ENCODE measurements at regions not wholly inside any gene's neighbourhood (a gene's known extent, or its start where the extent isn't known, plus 50 kb on each side); places are given as distances from the start of the nearest gene placed in this dataset.

- H3K4me1 ChIP-seq (ENCODE audit: control insufficient read depth in 5 of 5, insufficient read depth in 5 of 5, low read length in 5 of 5), result no peaks in the 10 kb centered on the region
Observed at GRCh38 chr9:108382310-108382709, 473.5 kb downstream of the ACTL7B start.

GRCh38 chr9:108377881-108378280 is 477.9 kb downstream of the ACTL7B start:
- Histone ChIP-seq H3K36me3 (ENCODE audit: control insufficient read depth in 5 of 5, insufficient read depth in 5 of 5, low read length in 5 of 5) (no peaks in the 10 kb centered on the region), H3K4me3 (ENCODE audit: low read depth in 1 of 5, low read length in 5 of 5) (no peak overlapping the region), H3K9ac (ENCODE audit: low read length in 5 of 5) (no peak overlapping the region), H3K4me1 (ENCODE audit: control insufficient read depth in 5 of 5, insufficient read depth in 5 of 5, low read length in 5 of 5) (no peaks in the 10 kb centered on the region), H3K27ac (ENCODE audit: low read depth, low read length) (no peak overlapping the region), H3K27me3 (ENCODE audit: control insufficient read depth in 5 of 5, insufficient read depth in 4 of 5, low read length in 5 of 5) (no peaks in the 10 kb centered on the region), H3K9me3 (ENCODE audit: control insufficient read depth in 5 of 5, low read length in 5 of 5) (peaks cover 0 to 7% (median 0%) of the 10 kb centered on the region in 5 donors)

More at GRCh38 chr9:108382310-108382709, 473.5 kb downstream of the ACTL7B start:
- no peak overlapping the region for H3K4me3 ChIP-seq (ENCODE audit: low read depth in 1 of 5, low read length in 5 of 5)
- no peak overlapping the region for H3K9ac ChIP-seq (ENCODE audit: low read length in 5 of 5)
- H3K36me3 ChIP-seq (ENCODE audit: control insufficient read depth in 5 of 5, insufficient read depth in 5 of 5, low read length in 5 of 5), result no peaks in the 10 kb centered on the region
- H3K27me3 ChIP-seq (ENCODE audit: control insufficient read depth in 5 of 5, insufficient read depth in 4 of 5, low read length in 5 of 5), result peaks cover 0 to 3% (median 0%) of the 10 kb centered on the region in 5 donors
- H3K27ac ChIP-seq (ENCODE audit: low read depth, low read length), result no peak overlapping the region
- no peaks in the 10 kb centered on the region for H3K9me3 ChIP-seq (ENCODE audit: control insufficient read depth in 5 of 5, low read length in 5 of 5)

- no peak overlapping the region for H3K27ac ChIP-seq (ENCODE audit: low read depth, low read length)
- H3K9me3 ChIP-seq (ENCODE audit: control insufficient read depth in 5 of 5, low read length in 5 of 5), result peaks cover 0 to 7% (median 0%) of the 10 kb centered on the region in 5 donors
- no peaks in the 10 kb centered on the region for H3K27me3 ChIP-seq (ENCODE audit: control insufficient read depth in 5 of 5, insufficient read depth in 4 of 5, low read length in 5 of 5)
- H3K4me3 ChIP-seq (ENCODE audit: low read depth in 1 of 5, low read length in 5 of 5), result no peak overlapping the region
- no peak overlapping the region for H3K9ac ChIP-seq (ENCODE audit: low read length in 5 of 5)
- H3K36me3 ChIP-seq (ENCODE audit: control insufficient read depth in 5 of 5, insufficient read depth in 5 of 5, low read length in 5 of 5), result no peaks in the 10 kb centered on the region
- no peaks in the 10 kb centered on the region for H3K4me1 ChIP-seq (ENCODE audit: control insufficient read depth in 5 of 5, insufficient read depth in 5 of 5, low read length in 5 of 5)
Observed at GRCh38 chr9:108377382-108377781, 478.4 kb downstream of the ACTL7B start.

- H3K27ac ChIP-seq (ENCODE audit: low read depth, low read length), result no peak overlapping the region
- H3K9ac ChIP-seq (ENCODE audit: low read length in 5 of 5), result no peak overlapping the region
- peaks cover 0 to 7% (median 0%) of the 10 kb centered on the region in 5 donors for H3K9me3 ChIP-seq (ENCODE audit: control insufficient read depth in 5 of 5, low read length in 5 of 5)
Observed at GRCh38 chr9:108376140-108376539, 479.6 kb downstream of the ACTL7B start.

GRCh38 chr9:108374626-108375025 is 481.2 kb downstream of the ACTL7B start:
- Histone ChIP-seq H3K27ac (ENCODE audit: low read depth, low read length) (no peak overlapping the region), H3K27me3 (ENCODE audit: control insufficient read depth in 5 of 5, insufficient read depth in 4 of 5, low read length in 5 of 5) (no peaks in the 10 kb centered on the region), H3K36me3 (ENCODE audit: control insufficient read depth in 5 of 5, insufficient read depth in 5 of 5, low read length in 5 of 5) (no peaks in the 10 kb centered on the region), H3K9ac (ENCODE audit: low read length in 5 of 5) (no peak overlapping the region), H3K9me3 (ENCODE audit: control insufficient read depth in 5 of 5, low read length in 5 of 5) (peaks cover 0 to 7% (median 0%) of the 10 kb centered on the region in 5 donors), H3K4me3 (ENCODE audit: low read depth in 1 of 5, low read length in 5 of 5) (no peak overlapping the region), H3K4me1 (ENCODE audit: control insufficient read depth in 5 of 5, insufficient read depth in 5 of 5, low read length in 5 of 5) (no peaks in the 10 kb centered on the region)

More at GRCh38 chr9:108376140-108376539, 479.6 kb downstream of the ACTL7B start:
- H3K4me3 ChIP-seq (ENCODE audit: low read depth in 1 of 5, low read length in 5 of 5), result no peak overlapping the region
- H3K36me3 ChIP-seq (ENCODE audit: control insufficient read depth in 5 of 5, insufficient read depth in 5 of 5, low read length in 5 of 5), result no peaks in the 10 kb centered on the region
- no peaks in the 10 kb centered on the region for H3K27me3 ChIP-seq (ENCODE audit: control insufficient read depth in 5 of 5, insufficient read depth in 4 of 5, low read length in 5 of 5)
- H3K4me1 ChIP-seq (ENCODE audit: control insufficient read depth in 5 of 5, insufficient read depth in 5 of 5, low read length in 5 of 5), result no peaks in the 10 kb centered on the region

- Histone ChIP-seq H3K27me3 (ENCODE audit: control insufficient read depth in 5 of 5, insufficient read depth in 4 of 5, low read length in 5 of 5) (no peaks in the 10 kb centered on the region), H3K9ac (ENCODE audit: low read length in 5 of 5) (no peak overlapping the region), H3K36me3 (ENCODE audit: control insufficient read depth in 5 of 5, insufficient read depth in 5 of 5, low read length in 5 of 5) (no peaks in the 10 kb centered on the region), H3K4me1 (ENCODE audit: control insufficient read depth in 5 of 5, insufficient read depth in 5 of 5, low read length in 5 of 5) (no peaks in the 10 kb centered on the region), H3K4me3 (ENCODE audit: low read depth in 1 of 5, low read length in 5 of 5) (no peak overlapping the region), H3K9me3 (ENCODE audit: control insufficient read depth in 5 of 5, low read length in 5 of 5) (no peaks in the 10 kb centered on the region), H3K27ac (ENCODE audit: low read depth, low read length) (no peak overlapping the region)
Observed at GRCh38 chr9:108367188-108367587, 488.6 kb downstream of the ACTL7B start.

- Histone ChIP-seq H3K4me3 (ENCODE audit: low read depth in 1 of 5, low read length in 5 of 5) (no peak overlapping the region), H3K9ac (ENCODE audit: low read length in 5 of 5) (no peak overlapping the region), H3K27ac (ENCODE audit: low read depth, low read length) (no peak overlapping the region), H3K4me1 (ENCODE audit: control insufficient read depth in 5 of 5, insufficient read depth in 5 of 5, low read length in 5 of 5) (no peaks in the 10 kb centered on the region), H3K27me3 (ENCODE audit: control insufficient read depth in 5 of 5, insufficient read depth in 4 of 5, low read length in 5 of 5) (no peaks in the 10 kb centered on the region), H3K9me3 (ENCODE audit: control insufficient read depth in 5 of 5, low read length in 5 of 5) (no peaks in the 10 kb centered on the region), H3K36me3 (ENCODE audit: control insufficient read depth in 5 of 5, insufficient read depth in 5 of 5, low read length in 5 of 5) (no peaks in the 10 kb centered on the region)
Observed at GRCh38 chr9:108363311-108363710, 492.5 kb downstream of the ACTL7B start.

GRCh38 chr9:108360304-108360703 is 495.5 kb downstream of the ACTL7B start:
- no peak overlapping the region for H3K27ac ChIP-seq (ENCODE audit: low read depth, low read length)
- no peak overlapping the region for H3K9ac ChIP-seq (ENCODE audit: low read length in 5 of 5)
- H3K4me1 ChIP-seq (ENCODE audit: control insufficient read depth in 5 of 5, insufficient read depth in 5 of 5, low read length in 5 of 5), result no peaks in the 10 kb centered on the region
- H3K9me3 ChIP-seq (ENCODE audit: control insufficient read depth in 5 of 5, low read length in 5 of 5), result no peaks in the 10 kb centered on the region
- H3K4me3 ChIP-seq (ENCODE audit: low read depth in 1 of 5, low read length in 5 of 5), result no peak overlapping the region
- no peaks in the 10 kb centered on the region for H3K36me3 ChIP-seq (ENCODE audit: control insufficient read depth in 5 of 5, insufficient read depth in 5 of 5, low read length in 5 of 5)
- H3K27me3 ChIP-seq (ENCODE audit: control insufficient read depth in 5 of 5, insufficient read depth in 4 of 5, low read length in 5 of 5), result no peaks in the 10 kb centered on the region

GRCh38 chr9:108356806-108357205 is 499.0 kb downstream of the ACTL7B start:
- H3K27ac ChIP-seq (ENCODE audit: low read depth, low read length), result no peak overlapping the region
- H3K4me3 ChIP-seq (ENCODE audit: low read depth in 1 of 5, low read length in 5 of 5), result no peak overlapping the region
- no peaks in the 10 kb centered on the region for H3K9me3 ChIP-seq (ENCODE audit: control insufficient read depth in 5 of 5, low read length in 5 of 5)
- H3K4me1 ChIP-seq (ENCODE audit: control insufficient read depth in 5 of 5, insufficient read depth in 5 of 5, low read length in 5 of 5), result no peaks in the 10 kb centered on the region
- no peak overlapping the region for H3K9ac ChIP-seq (ENCODE audit: low read length in 5 of 5)
- no peaks in the 10 kb centered on the region for H3K36me3 ChIP-seq (ENCODE audit: control insufficient read depth in 5 of 5, insufficient read depth in 5 of 5, low read length in 5 of 5)
- H3K27me3 ChIP-seq (ENCODE audit: control insufficient read depth in 5 of 5, insufficient read depth in 4 of 5, low read length in 5 of 5), result no peaks in the 10 kb centered on the region

GRCh38 chr9:108351571-108351970 is 504.2 kb downstream of the ACTL7B start:
- Histone ChIP-seq H3K4me3 (ENCODE audit: low read depth in 1 of 5, low read length in 5 of 5) (no peak overlapping the region), H3K27ac (ENCODE audit: low read depth, low read length) (no peak overlapping the region), H3K9ac (ENCODE audit: low read length in 5 of 5) (no peak overlapping the region), H3K36me3 (ENCODE audit: control insufficient read depth in 5 of 5, insufficient read depth in 5 of 5, low read length in 5 of 5) (no peaks in the 10 kb centered on the region), H3K4me1 (ENCODE audit: control insufficient read depth in 5 of 5, insufficient read depth in 5 of 5, low read length in 5 of 5) (no peaks in the 10 kb centered on the region), H3K9me3 (ENCODE audit: control insufficient read depth in 5 of 5, low read length in 5 of 5) (no peaks in the 10 kb centered on the region), H3K27me3 (ENCODE audit: control insufficient read depth in 5 of 5, insufficient read depth in 4 of 5, low read length in 5 of 5) (no peaks in the 10 kb centered on the region)

Data from subcutaneous abdominal adipose tissue (tissue), 5 donors.